H1 (cell line): ENCODE measurements at regions not wholly inside any gene's neighbourhood (a gene's known extent, or its start where the extent isn't known, plus 50 kb on each side); places are given as distances from the start of the nearest gene placed in this dataset.

Experiments used
- CBX5 ChIP-seq: fragments of 300-800, 300-1000 bp; sonication (generic); IDR thresholded peaks from 2 replicates; pipeline ENCODE4 v1.7.1; 2016; ENCODE audit warnings: antibody characterized with exemption, low read length, low read depth
- CTCF ChIP-seq, 3 experiments: IDR thresholded peaks; 1 replicate in 2 of 3; 2 replicates in 1 of 3; pipeline versions ENCODE4 v1.5.1 to v1.6.1; 2011; ENCODE audit warnings: low read length in 3 of 3, mild to moderate bottlenecking in 3 of 3, inconsistent platforms in 2 of 3, low read depth in 1 of 3, moderate library complexity in 1 of 3; ENCODE audit not compliant: insufficient read depth in 1 of 3; ENCODE audit errors: control extremely low read depth in 1 of 3
- GABPA ChIP-seq: IDR thresholded peaks from 2 replicates; pipeline ENCODE4 v1.6.1; 2011; ENCODE audit warnings: mild to moderate bottlenecking, low read length, moderate library complexity, borderline replicate concordance; ENCODE audit not compliant: insufficient read depth
- RNF2 ChIP-seq: fragments of 200-900, 300-1000 bp; sonication (generic); IDR thresholded peaks from 2 replicates; pipeline ENCODE4 v1.7.1; 2016; ENCODE audit warnings: borderline replicate concordance, low read depth, mild to moderate bottlenecking, antibody characterized with exemption, low read length; ENCODE audit not compliant: poor library complexity, severe bottlenecking; ENCODE audit errors: missing control alignments
- TF ChIP-seq, protein P1 (sequence below): IDR thresholded peaks from 2 replicates; pipeline ENCODE4 v1.6.1; 2012; ENCODE audit warnings: inconsistent platforms

DNA sequence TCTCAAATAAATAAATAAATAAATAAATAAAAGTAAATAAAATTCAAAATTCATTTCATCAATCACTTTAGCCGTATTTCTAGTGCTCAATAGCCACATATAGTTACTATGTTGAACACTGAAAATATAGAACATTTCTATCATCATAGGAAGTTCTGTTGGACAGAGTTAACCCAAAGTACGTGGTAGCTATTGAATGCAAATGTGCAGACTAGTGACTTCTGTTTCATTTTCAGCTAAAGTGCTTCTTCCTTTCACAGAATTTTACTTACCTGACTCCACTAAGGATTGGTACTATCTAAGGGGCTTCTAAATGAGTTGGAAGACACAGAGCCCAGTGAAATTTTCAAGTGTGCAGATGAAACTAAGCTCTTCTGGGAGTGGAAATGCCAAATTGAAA, 1208.3 kb downstream of the MAT2B start:
- no peak for TF ChIP-seq CTCF (IDR thresholded peaks at IDR 0.05; ENCODE audit: control extremely low read depth in 1 of 3, insufficient read depth in 1 of 3, low read depth in 1 of 3, low read length in 3 of 3)
- no peak for TF ChIP-seq RNF2
- TF ChIP-seq CBX5: no peak
- TF ChIP-seq GABPA: no peak
- TF ChIP-seq, protein P1, sequence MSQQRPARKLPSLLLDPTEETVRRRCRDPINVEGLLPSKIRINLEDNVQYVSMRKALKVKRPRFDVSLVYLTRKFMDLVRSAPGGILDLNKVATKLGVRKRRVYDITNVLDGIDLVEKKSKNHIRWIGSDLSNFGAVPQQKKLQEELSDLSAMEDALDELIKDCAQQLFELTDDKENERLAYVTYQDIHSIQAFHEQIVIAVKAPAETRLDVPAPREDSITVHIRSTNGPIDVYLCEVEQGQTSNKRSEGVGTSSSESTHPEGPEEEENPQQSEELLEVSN: no peak
